WI38 (cell line): ENCODE measurements at regions not wholly inside any gene's neighbourhood (a gene's known extent, or its start where the extent isn't known, plus 50 kb on each side); places are given as distances from the start of the nearest gene placed in this dataset.

ENCODE experiments used
- H3K4me3 ChIP-seq: 2 replicates; pipeline ENCODE4 v1.5.1; 2011; ENCODE audit warnings: low read depth, mild to moderate bottlenecking, control low read depth, low read length
- TF ChIP-seq, protein P1 (sequence below): IDR thresholded peaks from 2 replicates; pipeline ENCODE4 v1.5.1; 2012; ENCODE audit warnings: low read depth, mild to moderate bottlenecking, control low read depth, low read length

DNA sequence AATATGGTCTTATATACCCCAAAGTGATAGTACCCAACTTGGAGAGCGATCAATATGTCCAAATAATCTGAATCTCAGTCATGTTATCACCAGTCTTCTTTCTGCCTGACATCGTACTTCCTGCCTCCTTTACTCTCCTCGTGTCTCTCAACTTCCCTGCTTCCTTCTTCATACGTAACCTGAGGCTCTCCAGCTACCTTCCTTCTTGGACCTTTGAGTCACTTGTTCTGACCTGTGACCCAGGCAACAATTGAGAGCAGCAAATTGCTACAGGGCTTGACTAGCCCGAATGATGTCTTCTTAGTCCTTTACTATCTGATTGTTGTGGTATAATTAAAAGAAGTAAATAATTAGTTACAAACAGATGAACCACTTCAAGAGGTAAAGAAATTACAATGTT, 145.9 kb upstream of the MBNL1 start:
- no peak overlapping the region for H3K4me3 ChIP-seq
- TF ChIP-seq, protein P1, sequence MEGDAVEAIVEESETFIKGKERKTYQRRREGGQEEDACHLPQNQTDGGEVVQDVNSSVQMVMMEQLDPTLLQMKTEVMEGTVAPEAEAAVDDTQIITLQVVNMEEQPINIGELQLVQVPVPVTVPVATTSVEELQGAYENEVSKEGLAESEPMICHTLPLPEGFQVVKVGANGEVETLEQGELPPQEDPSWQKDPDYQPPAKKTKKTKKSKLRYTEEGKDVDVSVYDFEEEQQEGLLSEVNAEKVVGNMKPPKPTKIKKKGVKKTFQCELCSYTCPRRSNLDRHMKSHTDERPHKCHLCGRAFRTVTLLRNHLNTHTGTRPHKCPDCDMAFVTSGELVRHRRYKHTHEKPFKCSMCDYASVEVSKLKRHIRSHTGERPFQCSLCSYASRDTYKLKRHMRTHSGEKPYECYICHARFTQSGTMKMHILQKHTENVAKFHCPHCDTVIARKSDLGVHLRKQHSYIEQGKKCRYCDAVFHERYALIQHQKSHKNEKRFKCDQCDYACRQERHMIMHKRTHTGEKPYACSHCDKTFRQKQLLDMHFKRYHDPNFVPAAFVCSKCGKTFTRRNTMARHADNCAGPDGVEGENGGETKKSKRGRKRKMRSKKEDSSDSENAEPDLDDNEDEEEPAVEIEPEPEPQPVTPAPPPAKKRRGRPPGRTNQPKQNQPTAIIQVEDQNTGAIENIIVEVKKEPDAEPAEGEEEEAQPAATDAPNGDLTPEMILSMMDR = no peak

DNA sequence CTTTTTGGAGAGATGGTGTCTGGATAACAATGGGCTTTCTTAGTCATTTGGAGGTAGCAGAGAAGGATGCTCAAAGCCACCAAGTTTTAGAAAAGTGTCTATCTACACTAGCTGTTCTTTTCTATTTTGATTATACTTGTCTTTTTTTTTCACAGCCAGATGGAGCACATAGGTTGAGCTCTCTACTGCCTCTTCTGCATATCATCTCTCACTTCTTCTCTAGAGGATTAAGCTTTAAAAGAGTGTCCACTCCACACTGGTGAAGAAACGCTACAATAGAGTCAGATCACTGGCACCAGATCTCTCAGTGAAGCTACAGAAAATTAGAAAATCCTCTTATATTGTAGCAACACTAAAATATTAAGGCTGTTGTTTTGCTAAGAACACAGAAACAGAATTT, 145.3 kb upstream of the MBNL1 start:
- TF ChIP-seq, protein P1 = no peak
- H3K4me3 ChIP-seq = no peak overlapping the region

DNA sequence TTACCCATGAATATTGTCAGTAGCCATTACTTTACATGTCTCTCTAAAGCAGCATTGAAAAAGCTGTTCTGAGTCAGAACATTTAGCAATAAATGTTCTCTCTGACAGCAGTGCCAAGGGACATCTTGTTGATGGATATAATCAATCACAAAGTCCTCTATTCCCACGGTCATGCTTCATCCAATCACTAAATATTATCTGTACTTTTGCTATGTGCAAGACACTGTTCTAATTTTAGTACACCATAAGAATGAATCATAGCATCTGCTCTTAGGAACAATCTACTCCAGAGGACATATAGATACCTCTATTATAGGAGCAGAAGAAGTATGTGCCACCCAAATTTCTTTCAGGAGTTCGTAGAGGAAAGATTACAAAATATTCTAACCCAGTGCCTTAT, 142.5 kb upstream of the MBNL1 start:
- TF ChIP-seq, protein P1 = no peak
- H3K4me3 ChIP-seq = no peak overlapping the region

DNA sequence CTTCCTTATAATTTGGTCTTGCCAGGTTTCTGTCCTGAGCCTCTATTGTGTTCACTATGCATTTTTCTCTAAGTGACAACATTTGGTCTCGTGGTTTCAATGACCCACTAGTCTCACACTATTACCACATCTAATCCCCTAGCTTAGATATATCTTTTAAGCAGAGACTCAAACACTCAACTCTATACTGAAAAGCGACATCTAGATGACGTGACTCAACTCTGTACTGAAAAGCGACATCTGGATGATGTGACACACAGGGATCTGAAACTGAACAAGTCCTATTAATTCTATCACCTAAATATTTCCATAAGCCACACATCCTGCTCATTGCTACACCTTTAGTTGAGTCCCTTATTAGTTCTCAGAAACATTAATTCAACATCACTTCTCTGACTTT, 141.7 kb upstream of the MBNL1 start:
- TF ChIP-seq, protein P1 = no peak
- H3K4me3 ChIP-seq = no peak overlapping the region

DNA sequence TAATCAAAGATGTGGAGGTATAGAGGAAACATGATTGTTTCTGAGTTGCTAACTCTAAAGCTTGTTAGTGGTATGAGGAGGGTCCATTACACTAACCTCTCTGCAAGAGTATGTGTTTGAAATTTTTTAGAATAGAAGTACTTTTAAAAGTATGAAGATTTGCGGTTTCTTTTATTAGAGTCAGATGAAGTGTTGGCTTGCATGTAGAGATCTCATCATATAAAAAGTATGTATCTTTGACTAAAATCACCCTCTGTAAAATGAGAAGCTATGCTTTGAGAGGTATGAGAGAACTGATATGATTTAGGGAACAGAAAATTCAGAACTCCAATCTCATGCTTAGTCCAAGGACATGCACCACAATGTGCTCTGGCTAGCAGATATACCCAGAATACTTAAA, 140.4 kb upstream of the MBNL1 start:
- no peak overlapping the region for H3K4me3 ChIP-seq
- TF ChIP-seq, protein P1 = no peak

DNA sequence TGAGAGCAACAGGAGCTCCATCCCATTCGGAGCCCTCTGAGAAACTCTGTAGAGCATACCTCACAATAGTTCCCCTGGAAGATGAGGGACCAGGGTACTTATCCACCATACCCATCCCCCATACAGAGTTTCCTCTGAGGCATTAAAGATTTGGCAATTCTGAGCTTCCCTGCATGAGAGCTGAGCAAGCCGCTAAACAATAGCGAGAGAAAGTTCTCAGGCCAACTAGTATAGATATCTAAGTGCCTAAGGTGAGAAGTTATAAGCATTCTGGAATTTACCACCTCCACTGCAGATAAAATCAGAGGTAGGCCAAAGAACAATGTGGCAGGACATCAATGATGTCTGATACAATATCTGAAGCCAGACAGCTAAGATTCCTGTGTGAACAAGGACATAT, 129.1 kb upstream of the MBNL1 start:
- TF ChIP-seq, protein P1 = no peak
- no peak overlapping the region for H3K4me3 ChIP-seq

DNA sequence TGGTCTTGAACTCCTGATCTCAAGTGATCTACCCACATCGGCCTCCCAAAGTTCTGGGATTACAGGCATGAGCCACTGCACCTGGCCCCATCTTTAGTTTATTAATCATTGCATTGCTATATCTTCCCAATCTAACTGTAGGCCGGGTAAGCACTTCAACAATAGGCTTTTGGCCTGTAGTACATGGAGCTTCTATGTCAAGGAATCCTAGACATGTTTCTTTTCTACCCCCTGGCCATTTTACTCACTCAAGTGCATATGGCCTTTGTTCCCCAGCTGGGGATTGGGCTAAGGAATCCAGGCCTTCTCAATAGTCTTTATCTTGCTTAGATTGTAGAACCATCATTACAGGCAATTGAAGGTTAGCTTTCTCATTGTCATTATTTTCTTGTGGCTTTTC, 122.3 kb upstream of the MBNL1 start:
- H3K4me3 ChIP-seq = no peak overlapping the region
- TF ChIP-seq, protein P1 = no peak
